ENCODE measurements at regions not wholly inside any gene's neighbourhood (a gene's known extent, or its start where the extent isn't known, plus 50 kb on each side); places are given as distances from the start of the nearest gene placed in this dataset.
"Not testable (repeated sequence)": the region's sequence is repeated elsewhere in the genome, so short reads cannot be mapped to it uniquely, and the experiment has no call there.

GRCh38 chr14:105620865-105621471 is 94.6 kb downstream of the TMEM121 start:
- not testable (repeated sequence) for DNase-seq (ENCODE audit: low read depth in 4 of 4, low spot score in 3 of 4)

GRCh38 chr14:105621479-105622328 is 95.3 kb downstream of the TMEM121 start:
- not testable (repeated sequence) for DNase-seq (ENCODE audit: low read depth in 4 of 4, low spot score in 3 of 4)

DNA sequence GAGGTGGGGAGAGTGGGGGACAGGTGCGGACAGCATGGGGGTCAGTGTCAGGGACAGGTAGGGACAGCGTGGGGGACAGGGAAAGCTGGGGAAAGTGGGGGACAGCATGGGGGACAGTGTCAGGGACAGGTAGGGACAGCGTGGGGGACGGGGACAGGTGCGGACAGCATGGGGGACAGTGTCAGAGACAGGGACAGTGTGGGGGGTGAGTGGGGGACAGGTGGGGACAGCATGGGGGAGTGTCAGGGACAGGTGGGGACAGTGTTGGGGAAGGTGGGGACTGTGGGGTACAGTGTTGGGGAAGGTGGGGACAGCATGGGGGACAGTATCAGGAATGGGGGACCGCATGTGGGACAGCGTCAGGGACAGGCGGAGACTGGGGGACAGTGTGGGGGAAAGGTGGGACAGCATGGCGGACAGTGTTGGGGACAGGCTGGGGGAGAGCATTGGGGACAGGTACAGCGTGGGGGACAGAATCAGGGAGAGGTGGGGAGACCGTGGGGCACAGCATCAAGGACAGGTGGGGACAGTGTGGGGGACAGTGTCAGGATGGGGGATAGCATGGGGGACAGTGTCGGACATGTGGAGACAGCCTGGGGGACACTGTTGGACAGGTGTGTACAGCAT is 96.1 kb downstream of the TMEM121 start:
- no peak for DNase-seq (ENCODE audit: low read depth in 4 of 4, low spot score in 3 of 4)

GRCh38 chr14:105623178-105623577 is 96.8 kb downstream of the TMEM121 start:
- not testable (repeated sequence) for DNase-seq (ENCODE audit: low read depth in 4 of 4, low spot score in 3 of 4)

DNA sequence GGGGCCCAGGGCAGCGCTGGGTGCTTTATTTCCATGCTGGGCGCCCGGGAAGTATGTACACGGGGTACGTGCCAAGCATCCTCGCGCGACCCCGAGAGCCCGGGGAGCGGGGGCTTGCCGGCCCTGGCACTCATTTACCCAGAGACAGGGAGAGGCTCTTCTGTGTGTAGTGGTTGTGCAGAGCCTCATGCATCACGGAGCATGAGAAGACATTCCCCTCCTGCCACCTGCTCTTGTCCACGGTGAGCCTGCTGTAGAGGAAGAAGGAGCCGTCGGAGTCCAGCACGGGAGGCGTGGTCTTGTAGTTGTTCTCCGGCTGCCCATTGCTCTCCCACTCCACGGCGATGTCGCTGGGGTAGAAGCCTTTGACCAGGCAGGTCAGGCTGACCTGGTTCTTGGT is 98.0 kb downstream of the TMEM121 start:
- not testable (repeated sequence) for DNase-seq (ENCODE audit: low read depth in 4 of 4, low spot score in 3 of 4)

GRCh38 chr14:105624749-105625434 is 98.5 kb downstream of the TMEM121 start:
- not testable (repeated sequence) for DNase-seq (ENCODE audit: low read depth in 4 of 4, low spot score in 3 of 4)

- not testable (repeated sequence) for DNase-seq (ENCODE audit: low read depth in 4 of 4, low spot score in 3 of 4)
Measured at GRCh38 chr14:105625448-105625847, 99.1 kb downstream of the TMEM121 start.

DNA sequence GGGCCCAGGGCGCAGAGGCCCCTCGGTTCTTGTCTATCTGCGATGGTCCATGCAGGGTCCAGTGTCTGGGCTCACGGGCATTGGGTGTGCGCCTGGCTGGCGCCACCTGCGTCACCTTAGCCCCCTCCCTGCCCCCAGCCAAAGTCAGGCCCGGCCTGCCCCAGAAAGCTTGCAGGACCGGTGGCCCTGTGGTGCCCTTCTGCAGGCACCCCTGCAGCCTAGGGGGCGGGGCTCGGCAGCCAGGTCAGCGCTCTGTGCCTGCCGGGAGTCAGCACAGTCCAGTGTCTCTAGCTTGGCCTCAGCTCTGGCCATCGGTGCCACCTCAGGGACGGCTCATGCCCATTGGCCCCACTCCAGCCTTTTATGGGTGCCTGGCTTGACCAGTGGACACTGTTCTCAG is 99.7 kb downstream of the TMEM121 start:
- not testable (repeated sequence) for DNase-seq (ENCODE audit: low read depth in 4 of 4, low spot score in 3 of 4)

GRCh38 chr14:105626651-105627050 is 100.3 kb downstream of the TMEM121 start:
- not testable (repeated sequence) for DNase-seq (ENCODE audit: low read depth in 4 of 4, low spot score in 3 of 4)

DNA sequence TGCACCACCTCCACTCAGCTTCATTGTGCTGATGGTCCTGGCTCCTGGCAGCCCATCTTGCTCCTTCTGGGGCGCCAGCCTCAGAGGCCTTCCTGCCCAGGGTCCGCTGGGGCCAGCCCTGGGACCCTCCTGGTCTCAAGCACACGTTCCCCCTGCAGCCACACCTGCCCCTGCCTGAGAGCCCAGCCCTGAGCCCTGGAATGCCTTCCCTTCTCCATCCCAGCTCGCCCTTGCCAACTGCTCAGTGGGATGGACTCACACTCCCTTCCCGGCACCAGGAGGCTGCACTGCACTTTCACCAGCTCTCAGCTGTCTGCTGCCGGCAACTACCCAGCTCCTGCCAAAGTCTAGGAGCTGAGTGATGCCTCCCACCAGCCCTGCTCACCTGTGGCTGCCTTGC is 100.9 kb downstream of the TMEM121 start:
- DNase-seq (ENCODE audit: low read depth in 4 of 4, low spot score in 3 of 4), result not testable (repeated sequence)

DNA sequence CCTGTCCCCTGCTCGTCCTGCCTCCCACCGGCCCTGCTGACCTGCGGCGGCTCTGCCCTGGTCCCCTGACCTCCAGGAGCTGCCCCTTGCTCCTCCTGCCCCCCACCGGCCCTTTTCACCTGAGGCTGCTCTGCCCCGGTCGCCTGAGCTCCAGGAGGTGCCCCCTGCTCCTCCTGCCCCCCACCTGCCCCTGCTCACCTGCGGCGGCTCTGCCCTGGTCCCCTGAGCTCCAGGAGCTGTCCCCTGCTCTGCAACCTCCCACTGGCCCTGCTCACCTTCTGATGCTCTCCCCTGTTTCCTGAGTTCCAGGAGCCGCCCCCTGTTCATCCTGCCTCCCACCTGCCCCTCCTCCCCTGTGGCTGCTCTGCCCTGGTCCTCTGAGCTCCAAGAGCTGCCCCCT is 101.3 kb downstream of the TMEM121 start:
- DNase-seq (ENCODE audit: low read depth in 4 of 4, low spot score in 3 of 4), result no peak

- DNase-seq (ENCODE audit: low read depth in 4 of 4, low spot score in 3 of 4), result not testable (repeated sequence)
Measured at GRCh38 chr14:105628126-105628525, 101.7 kb downstream of the TMEM121 start.

GRCh38 chr14:105628531-105629067 is 102.2 kb downstream of the TMEM121 start:
- not testable (repeated sequence) for DNase-seq (ENCODE audit: low read depth in 4 of 4, low spot score in 3 of 4)

DNA sequence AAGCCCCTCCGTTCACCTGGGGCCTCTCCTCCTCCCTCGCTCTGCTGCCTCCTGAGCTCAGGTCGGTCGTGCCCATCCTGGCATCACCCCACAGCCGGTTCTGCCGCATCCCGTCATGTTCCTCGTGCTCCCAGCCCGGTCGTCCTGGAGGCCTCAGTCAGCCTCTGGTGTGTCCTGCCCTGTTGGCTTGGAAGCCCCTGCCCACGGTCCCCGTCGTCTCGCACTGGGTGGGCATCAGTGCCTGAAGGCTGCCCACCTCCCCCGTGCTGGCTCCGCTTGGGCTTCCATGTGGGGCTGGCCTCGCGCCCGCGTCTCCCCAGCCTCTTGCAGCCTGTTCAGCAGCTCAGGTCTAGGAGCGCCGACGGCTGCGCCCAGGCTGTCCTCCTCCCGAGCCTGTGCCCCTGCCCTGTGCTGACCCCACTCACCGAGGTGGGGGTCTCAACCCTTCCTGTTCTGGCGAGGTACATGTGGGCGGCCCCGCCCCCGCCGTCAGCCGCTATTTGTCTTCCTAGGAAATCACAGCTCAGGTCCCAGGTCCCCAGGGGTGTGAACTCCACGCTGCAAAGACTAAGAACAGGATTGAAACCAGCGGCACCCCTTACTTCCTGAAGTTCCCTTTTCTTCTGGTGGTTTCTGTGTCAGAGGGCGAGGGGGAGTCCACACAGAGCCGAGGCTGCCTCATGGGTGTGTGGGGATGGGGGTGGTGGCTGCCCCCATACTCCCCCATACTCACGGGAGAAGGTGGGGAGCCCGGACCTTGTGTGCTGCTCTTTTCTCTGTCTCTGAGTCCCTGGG is 102.9 kb downstream of the TMEM121 start:
- not testable (repeated sequence) for DNase-seq (ENCODE audit: low read depth in 4 of 4, low spot score in 3 of 4)

- no peak for DNase-seq (ENCODE audit: low read depth in 4 of 4, low spot score in 3 of 4)
Measured at GRCh38 chr14:105629886-105630215, 103.5 kb downstream of the TMEM121 start.

- not testable (repeated sequence) for DNase-seq (ENCODE audit: low read depth in 4 of 4, low spot score in 3 of 4)
Measured at GRCh38 chr14:105630293-105630934, 104.0 kb downstream of the TMEM121 start.

- not testable (repeated sequence) for DNase-seq (ENCODE audit: low read depth in 4 of 4, low spot score in 3 of 4)
Measured at GRCh38 chr14:105630935-105631779, 104.8 kb downstream of the TMEM121 start.

GRCh38 chr14:105632010-105632409 is 105.6 kb downstream of the TMEM121 start:
- DNase-seq (ENCODE audit: low read depth in 4 of 4, low spot score in 3 of 4), result no peak
